ENCODE measurements at regions not wholly inside any gene's neighbourhood (a gene's known extent, or its start where the extent isn't known, plus 50 kb on each side); places are given as distances from the start of the nearest gene placed in this dataset.

GRCh38 chr6:115668211-115668610, 392.5 kb downstream of the FRK start:
- no peaks in the 10 kb centered on the region for H3K27me3 Mint-ChIP-seq (ENCODE audit: low read depth, unreplicated experiment)
- no peaks in the 10 kb centered on the region for H3K36me3 ChIP-seq (ENCODE audit: insufficient read depth, low read length)
- no peak for DNase-seq (ENCODE audit: low read depth)
- no peak overlapping the region for H3K4me2 ChIP-seq (ENCODE audit: low read length)
- no peak overlapping the region for H3K27ac Mint-ChIP-seq (ENCODE audit: unreplicated experiment)
- no peak overlapping the region for H2AFZ ChIP-seq (ENCODE audit: low read depth, low read length)
- no peaks in the 10 kb centered on the region for H3K4me1 Mint-ChIP-seq (ENCODE audit: low read depth, unreplicated experiment)
- no peaks in the 10 kb centered on the region for H3K27me3 ChIP-seq (ENCODE audit: insufficient read depth, low read length)
- H3K9me3 Mint-ChIP-seq (ENCODE audit: unreplicated experiment), result no peaks in the 10 kb centered on the region
- H3K4me3 Mint-ChIP-seq (ENCODE audit: unreplicated experiment), result no peak overlapping the region
- H3K79me2 ChIP-seq (ENCODE audit: insufficient read depth, low read length), result no peaks in the 10 kb centered on the region
- no peaks in the 10 kb centered on the region for H3K4me1 ChIP-seq (ENCODE audit: insufficient read depth, low read length)
- no peak overlapping the region for H3K27ac ChIP-seq (ENCODE audit: low read depth, low read length)
- no peak for FAIRE-seq
- H3K9me3 ChIP-seq (ENCODE audit: insufficient read depth, low read depth, low read length), result no peaks in the 10 kb centered on the region
- H3K9ac ChIP-seq (ENCODE audit: low read length), result no peak overlapping the region
- no peaks in the 10 kb centered on the region for H4K20me1 ChIP-seq (ENCODE audit: insufficient read depth, low read length)
- no peaks in the 10 kb centered on the region for H3K36me3 Mint-ChIP-seq (ENCODE audit: low read depth, unreplicated experiment)
- TF ChIP-seq EZH2 (IDR thresholded peaks at IDR 0.05; ENCODE audit: insufficient read depth, low read length) (no peak), CTCF (IDR thresholded peaks at IDR 0.05; ENCODE audit: insufficient read depth, low read depth, low read length) (no peak)
- no peak overlapping the region for H3K4me3 ChIP-seq (ENCODE audit: insufficient read depth, low read depth, low read length)

- Histone ChIP-seq H3K27ac (ENCODE audit: low read depth, low read length) (no peak overlapping the region), H3K79me2 (ENCODE audit: insufficient read depth, low read length) (no peaks in the 10 kb centered on the region), H3K27me3 (ENCODE audit: insufficient read depth, low read length) (no peaks in the 10 kb centered on the region), H3K9me3 (ENCODE audit: insufficient read depth, low read depth, low read length) (no peaks in the 10 kb centered on the region), H4K20me1 (ENCODE audit: insufficient read depth, low read length) (no peaks in the 10 kb centered on the region), H3K4me2 (ENCODE audit: low read length) (no peak overlapping the region), H3K4me3 (ENCODE audit: insufficient read depth, low read depth, low read length) (no peak overlapping the region), H3K4me1 (ENCODE audit: insufficient read depth, low read length) (no peaks in the 10 kb centered on the region), H3K36me3 (ENCODE audit: insufficient read depth, low read length) (no peaks in the 10 kb centered on the region), H3K9ac (ENCODE audit: low read length) (no peak overlapping the region), H2AFZ (ENCODE audit: low read depth, low read length) (no peak overlapping the region)
- TF ChIP-seq EZH2 (IDR thresholded peaks at IDR 0.05; ENCODE audit: insufficient read depth, low read length) (no peak), CTCF (IDR thresholded peaks at IDR 0.05; ENCODE audit: insufficient read depth, low read depth, low read length) (no peak)
- no peak for FAIRE-seq
- no peak for DNase-seq (ENCODE audit: low read depth)
- Mint-ChIP-seq H3K27me3 (ENCODE audit: low read depth, unreplicated experiment) (no peaks in the 10 kb centered on the region), H3K4me1 (ENCODE audit: low read depth, unreplicated experiment) (no peaks in the 10 kb centered on the region), H3K36me3 (ENCODE audit: low read depth, unreplicated experiment) (no peaks in the 10 kb centered on the region), H3K4me3 (ENCODE audit: unreplicated experiment) (no peak overlapping the region), H3K9me3 (ENCODE audit: unreplicated experiment) (no peaks in the 10 kb centered on the region), H3K27ac (ENCODE audit: unreplicated experiment) (no peak overlapping the region)
These were observed 393.1 kb downstream of the FRK start for GRCh38 chr6:115667478-115668026.

GRCh38 chr6:115666997-115667396, 393.7 kb downstream of the FRK start:
- Histone ChIP-seq H3K36me3 (ENCODE audit: insufficient read depth, low read length) (no peaks in the 10 kb centered on the region), H3K79me2 (ENCODE audit: insufficient read depth, low read length) (no peaks in the 10 kb centered on the region), H3K27me3 (ENCODE audit: insufficient read depth, low read length) (no peaks in the 10 kb centered on the region), H3K4me3 (ENCODE audit: insufficient read depth, low read depth, low read length) (no peak overlapping the region), H3K27ac (ENCODE audit: low read depth, low read length) (no peak overlapping the region), H4K20me1 (ENCODE audit: insufficient read depth, low read length) (no peaks in the 10 kb centered on the region), H2AFZ (ENCODE audit: low read depth, low read length) (no peak overlapping the region), H3K4me1 (ENCODE audit: insufficient read depth, low read length) (no peaks in the 10 kb centered on the region), H3K9me3 (ENCODE audit: insufficient read depth, low read depth, low read length) (no peaks in the 10 kb centered on the region), H3K9ac (ENCODE audit: low read length) (no peak overlapping the region), H3K4me2 (ENCODE audit: low read length) (no peak overlapping the region)
- no peaks in the 10 kb centered on the region for H3K9me3 Mint-ChIP-seq (ENCODE audit: unreplicated experiment)
- DNase-seq (ENCODE audit: low read depth) (no peak), FAIRE-seq (no peak)
- TF ChIP-seq EZH2 (IDR thresholded peaks at IDR 0.05; ENCODE audit: insufficient read depth, low read length), result no peak
- no peak for TF ChIP-seq CTCF (IDR thresholded peaks at IDR 0.05; ENCODE audit: insufficient read depth, low read depth, low read length)
- no peak overlapping the region for H3K27ac Mint-ChIP-seq (ENCODE audit: unreplicated experiment)
- no peaks in the 10 kb centered on the region for H3K4me1 Mint-ChIP-seq (ENCODE audit: low read depth, unreplicated experiment)
- no peak overlapping the region for H3K4me3 Mint-ChIP-seq (ENCODE audit: unreplicated experiment)
- H3K36me3 Mint-ChIP-seq (ENCODE audit: low read depth, unreplicated experiment), result no peaks in the 10 kb centered on the region
- H3K27me3 Mint-ChIP-seq (ENCODE audit: low read depth, unreplicated experiment), result no peaks in the 10 kb centered on the region

All from astrocyte (in vitro differentiated cells and primary cell).